ENCODE measurements at regions not wholly inside any gene's neighbourhood (a gene's known extent, or its start where the extent isn't known, plus 50 kb on each side); places are given as distances from the start of the nearest gene placed in this dataset.
A peak's percentile ranks its signal among the peaks of the same experiment; 100 is the strongest.
"Not testable (repeated sequence)": the region's sequence is repeated elsewhere in the genome, so short reads cannot be mapped to it uniquely, and the experiment has no call there.

DNA sequence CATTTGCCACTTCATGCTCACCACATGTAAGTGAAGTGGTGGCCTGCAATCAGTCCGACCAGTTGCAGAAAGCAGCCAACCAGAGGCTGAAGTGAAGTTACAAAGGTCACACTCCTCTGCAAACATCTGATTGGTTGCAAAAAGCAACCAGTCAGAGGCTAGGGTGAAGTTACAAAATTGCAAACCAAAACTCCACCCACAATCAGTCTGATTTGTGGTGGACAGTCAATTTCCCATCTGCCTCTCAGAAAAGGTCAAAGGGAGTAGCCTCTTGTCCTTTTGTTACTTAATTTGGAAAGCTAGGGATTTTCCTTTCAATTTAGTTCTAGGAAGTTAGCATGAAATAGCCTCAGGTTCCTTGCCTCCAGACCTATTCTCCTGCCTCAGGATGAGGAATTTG is 185.0 kb downstream of the UXS1 start:
- no peak for DNase-seq

DNA sequence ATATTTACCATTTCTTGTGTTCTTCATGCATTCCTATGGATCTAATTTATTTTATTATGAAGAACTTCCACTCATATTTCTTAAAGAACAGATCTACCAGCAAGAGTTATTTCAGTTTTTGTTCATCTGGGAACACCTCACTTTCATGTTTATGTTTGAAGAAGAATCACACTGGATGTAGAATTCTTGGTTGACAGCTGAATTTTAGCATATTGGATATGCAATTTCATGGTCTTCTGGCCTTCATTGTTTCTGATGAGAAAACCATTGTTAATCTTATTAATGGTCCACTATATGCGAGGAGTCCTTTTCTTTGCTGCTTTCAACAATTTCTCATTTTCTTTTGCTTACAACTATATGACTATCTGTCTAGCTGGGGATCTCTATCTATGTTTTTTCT is 189.2 kb downstream of the UXS1 start:
- DNase-seq = no peak

DNA sequence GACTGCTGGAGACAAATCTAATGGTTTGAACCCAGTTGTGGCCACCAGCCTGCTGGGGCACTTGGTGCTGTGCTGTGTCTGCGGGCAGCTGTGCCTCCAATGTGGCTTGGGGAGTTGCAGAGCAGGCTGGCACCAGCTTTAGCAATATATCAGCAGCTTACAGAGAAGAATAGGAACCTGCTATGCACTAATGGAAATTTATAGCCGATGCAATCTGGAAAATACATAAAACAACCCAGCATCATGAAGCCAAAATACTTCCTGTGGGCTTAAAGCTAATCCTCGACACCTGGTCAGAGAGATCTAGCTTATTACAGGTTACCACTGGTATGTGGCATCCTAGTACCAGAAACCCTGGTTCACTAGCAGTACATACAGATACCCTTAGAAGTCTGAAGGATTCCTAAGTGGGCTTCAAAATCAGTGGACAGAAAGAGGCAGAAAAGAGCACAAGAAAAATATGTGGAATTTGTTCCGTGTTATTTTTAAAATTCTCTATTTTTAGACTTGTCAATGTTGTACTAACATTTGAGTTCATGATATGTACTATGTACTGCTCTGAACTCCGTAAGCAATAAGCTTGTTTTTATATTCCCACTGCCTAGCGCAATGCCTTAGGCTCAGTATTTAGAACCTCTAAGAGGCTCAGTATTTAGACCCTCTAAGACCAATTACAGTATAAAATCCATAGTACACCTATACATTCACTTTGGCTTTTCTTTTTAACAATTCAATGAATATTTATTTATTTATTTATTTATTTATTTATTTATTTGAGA is 194.7 kb downstream of the UXS1 start:
- no peak for DNase-seq

DNA sequence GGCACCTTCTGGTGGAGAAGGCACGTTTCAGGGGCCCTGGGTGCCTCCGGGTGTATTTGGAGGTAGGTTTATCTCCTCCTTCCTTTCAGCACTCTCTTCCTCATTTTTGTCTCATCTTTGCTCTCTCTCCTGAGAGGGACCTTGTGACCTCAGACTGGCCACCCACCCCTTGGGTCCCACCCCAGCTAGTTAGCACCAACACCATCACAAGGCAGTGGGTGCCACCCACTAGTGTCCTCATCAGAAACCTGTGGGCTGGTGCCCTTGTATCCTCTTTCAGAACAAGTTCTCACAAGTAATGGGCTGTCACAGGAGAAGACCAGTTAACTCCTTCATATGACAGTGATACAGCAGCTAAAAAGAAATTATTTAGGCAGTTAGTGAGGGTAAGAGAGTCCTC is 196.4 kb downstream of the UXS1 start:
- no peak for DNase-seq

DNA sequence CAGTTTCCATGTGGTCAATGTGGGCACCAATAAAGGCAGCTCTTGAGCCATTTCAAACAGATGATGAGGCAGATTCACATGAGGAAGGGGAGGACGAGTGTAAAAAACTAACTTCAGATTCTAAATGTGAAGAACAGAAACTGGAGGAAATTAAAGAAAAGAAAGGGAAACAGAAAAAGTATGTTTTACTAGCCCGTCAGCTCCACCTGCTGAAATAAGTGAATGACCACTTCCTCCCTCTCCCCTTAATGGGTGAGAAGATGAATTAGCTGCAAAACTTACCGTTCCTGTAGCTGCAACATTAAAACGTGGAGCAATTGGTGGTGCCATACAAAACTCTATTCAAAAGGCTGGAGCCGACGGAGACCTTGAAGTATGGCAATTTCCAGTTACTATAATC is 203.5 kb downstream of the UXS1 start:
- DNase-seq = no peak

DNA sequence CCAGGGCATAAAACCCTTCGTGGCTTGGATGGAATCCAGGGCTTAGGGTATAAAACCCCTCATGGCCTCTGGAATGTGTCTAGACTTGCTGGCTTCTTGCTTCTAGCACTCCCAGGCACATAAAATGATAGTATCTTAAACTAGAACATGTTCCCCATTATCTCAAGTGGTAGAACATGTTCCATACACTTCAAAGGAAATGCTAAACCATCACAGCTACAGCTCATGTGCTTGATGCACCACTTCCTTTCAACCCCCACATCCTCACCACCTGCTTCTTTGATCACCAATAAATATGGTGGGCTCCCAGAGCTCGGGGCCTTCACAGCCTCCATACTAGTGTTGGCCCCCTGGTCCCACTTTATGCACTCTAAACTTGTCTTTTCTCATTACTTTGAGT is 204.3 kb downstream of the UXS1 start:
- not testable (repeated sequence) for DNase-seq

DNA sequence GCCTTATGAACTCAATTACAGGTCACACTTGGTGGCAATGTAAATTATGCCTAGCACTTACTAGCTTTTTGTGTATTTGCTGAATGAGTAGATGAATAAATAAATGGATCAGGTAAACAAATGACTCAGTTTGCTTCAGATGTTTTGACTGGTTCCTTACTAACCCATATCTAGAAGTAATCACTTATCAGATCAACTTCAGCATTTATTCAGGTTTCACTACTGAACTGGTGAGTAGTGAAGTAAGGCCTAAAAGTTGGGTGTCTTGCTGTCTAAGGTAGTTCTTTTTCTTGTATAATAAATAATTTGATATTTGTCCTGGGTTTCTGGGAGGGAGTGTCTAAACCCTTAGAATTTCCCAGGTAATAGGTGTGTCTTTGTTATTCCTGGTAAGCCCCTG is 205.0 kb downstream of the UXS1 start:
- no peak for DNase-seq

DNA sequence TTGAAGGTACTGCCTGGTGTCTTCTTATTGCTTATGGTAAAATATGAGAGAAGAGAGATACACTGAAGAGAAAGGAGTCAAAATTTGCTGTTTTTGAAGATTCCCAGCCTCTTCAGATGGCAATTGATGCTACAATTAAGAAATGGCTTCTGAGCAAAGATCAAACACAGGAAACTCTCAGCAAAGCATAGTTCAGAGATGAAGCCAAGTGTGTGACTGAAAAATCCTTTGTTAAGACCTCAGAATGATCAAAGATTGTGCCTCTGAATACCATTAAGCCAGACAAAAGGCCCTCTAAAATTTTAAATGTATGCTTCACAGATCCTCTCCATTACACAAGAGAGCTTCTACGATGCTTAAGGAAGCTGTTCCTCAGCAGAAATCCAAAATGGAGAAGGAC is 216.3 kb downstream of the UXS1 start:
- no peak for DNase-seq

DNA sequence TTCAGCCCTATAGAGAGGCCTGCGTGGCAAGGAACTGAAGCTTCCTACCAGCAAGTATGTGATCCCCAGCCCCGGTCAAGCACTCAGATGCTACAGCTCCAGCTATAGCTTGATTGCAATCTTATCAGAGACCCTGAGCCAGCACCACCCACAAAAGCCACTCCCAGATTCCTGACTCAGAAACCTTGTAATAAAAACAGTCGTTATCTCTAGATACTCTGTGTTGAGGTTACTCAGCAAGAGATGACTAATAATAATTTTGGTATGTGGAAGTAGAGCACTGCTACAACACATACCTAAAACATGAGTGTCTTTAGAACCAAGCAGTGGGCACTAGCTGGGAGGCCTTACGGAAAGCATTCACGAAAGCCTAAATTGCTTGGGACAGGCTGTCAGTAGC is 216.9 kb downstream of the UXS1 start:
- no peak for DNase-seq

DNA sequence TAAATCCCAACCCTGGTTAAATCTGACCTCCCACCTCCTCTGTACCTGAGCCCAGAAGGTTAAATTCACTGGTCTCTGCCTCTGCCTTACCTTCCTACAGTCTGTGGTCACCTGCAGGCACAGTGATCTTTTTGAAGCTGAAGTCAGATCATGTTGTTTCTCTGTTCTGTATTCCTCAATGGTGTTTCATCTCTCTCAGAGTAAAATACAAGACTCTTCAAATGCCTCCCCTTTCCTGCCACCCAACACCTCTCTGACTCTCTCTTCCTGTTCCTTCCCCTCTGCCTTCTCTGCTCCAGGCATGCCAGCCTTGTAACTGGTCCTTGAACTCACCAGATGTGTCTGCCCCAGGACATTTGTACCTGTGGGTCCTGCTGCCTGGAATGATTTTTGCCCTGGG is 219.3 kb downstream of the UXS1 start:
- DNase-seq = no peak

DNA sequence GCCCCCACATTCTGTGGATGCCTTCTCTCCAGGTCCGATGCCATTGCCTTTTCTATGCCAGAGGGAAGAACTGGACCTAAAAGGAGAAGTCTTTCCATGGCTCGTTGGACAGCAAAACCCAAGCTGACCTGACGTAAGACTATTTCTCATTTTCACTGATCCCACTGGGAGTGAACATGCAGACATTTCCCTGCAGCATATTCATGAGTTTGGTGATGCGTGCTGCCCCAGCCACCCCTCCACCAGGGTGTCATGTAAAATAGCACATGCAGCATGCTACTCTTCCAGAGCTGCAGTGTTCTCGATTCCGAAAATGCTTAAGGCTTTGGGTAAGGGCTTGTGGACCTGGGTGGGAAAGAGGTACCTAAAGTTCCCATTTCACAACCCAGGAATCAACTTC is 221.2 kb downstream of the UXS1 start:
- no peak for DNase-seq

DNA sequence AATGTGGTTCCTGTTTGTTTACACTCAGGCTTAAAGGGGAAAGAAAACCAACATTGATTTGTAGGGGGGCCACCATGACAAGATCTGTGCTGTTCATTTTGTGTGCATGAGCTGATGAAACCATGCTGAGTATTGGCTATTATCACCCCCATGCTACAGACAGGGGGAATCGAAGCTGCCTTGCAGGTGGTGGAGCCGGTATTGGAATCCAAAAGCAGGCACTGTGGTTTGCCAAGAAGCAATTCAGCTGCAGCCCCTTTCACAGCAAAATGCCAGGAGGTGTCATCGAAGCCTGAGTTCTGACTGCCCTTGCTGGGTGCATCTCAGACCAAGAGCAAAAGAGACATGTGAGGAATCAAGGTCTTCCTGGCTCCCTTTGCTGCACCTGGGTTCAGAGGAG is 221.9 kb downstream of the UXS1 start:
- DNase-seq = no peak

DNA sequence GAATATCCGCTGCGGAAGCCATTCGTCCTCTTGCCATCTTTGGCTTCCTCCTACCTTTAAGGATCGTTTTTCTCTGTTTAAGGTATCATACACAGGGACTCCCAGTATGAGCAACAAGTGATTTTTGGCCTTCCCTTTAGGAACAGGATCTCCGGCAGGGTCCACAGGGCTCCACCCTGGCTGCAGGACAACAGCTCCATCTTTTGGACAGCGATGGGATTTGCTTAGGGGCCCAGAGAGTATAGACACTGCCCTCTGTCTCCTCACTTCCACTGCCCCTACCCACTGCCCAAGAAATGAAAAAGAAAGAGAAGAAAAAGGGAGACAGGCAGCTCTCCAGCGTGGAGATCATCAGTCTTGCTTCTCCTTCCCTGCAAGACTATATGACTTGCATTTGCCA is 224.5 kb downstream of the UXS1 start:
- no peak for DNase-seq

DNA sequence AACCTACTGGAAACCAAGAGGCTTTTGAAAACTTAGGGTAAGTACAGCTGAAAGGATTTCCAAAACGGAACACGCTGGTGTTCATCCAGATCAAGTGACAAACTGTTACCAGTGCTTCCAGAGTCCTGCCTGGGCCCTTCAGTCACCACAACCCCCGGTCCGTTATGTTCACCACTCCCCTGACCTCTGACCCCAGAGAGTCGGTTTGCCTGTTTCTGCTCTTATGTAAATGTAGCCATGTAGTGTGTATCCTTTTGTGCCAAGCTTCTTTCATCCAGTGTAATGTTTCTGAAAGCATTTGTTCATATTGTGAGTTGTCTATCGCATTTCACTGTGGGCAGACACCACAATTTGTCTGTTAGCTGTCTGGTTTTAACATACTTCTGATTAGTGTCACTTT is 217.5 kb downstream of the NCK2 start:
- DNase-seq = no peak

DNA sequence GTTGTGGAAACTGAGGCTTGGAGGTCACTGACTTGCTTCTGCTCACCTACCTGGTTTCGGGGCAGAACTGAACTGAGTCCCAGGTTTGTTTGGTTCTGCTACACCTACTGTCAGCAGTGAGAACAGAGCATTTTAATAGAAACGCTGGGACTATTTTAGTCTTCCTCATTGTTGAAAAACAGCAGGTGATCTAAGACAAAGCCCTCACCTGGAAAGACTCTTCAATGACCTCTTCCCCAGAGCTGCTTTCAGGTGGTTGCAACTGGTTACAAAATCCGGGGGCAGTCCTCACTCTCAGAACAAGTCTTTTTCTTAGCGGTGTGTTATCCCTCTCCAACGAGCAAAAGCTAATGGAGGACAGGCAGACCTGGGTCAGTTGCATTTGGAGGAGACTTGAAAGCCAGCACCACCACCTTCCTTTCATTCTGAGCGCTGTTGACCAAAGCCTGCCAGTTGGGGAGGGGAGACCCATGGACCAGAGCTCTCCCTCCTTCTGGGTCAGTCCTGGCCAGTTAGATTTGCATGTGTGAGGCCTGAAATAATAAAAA is 217.0 kb downstream of the NCK2 start:
- no peak for DNase-seq

DNA sequence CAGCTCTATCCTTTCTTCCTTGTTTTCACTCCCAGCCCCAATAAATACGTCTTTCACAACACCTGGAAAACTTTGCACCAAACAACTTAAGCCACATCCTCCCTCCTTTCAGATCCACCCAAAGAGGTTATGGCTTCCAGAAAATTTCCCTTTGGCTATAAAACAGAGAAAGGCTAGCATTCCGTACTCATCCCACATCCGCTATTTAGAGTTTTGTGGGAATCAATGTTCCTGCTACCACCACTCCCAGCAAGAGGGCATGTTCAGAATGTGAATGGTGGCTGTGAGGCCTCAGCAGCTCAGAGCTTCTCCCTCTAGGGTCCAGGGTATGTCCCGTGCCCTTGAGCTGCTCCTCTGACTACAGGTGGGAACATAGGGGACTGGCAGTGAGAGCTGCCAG is 214.6 kb downstream of the NCK2 start:
- DNase-seq = no peak

DNA sequence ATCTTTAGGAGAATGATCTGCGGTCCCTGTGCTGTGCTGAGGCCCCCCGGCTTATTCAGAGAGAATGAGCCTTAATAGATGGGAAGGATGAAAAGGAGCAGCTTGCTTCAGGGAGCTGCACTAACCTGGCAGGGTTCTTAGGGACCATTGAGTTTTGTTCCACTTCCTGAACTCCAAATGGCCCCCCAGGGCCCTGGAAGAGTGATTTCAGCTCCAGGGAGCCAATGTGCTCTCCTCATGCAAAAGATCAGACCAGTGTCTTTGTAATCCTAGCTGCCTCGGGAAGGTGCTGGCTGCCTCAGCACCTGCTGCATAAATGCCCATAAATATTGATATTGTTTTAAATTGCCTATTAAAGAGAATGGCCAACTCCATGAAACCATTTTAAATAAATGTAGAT is 210.2 kb downstream of the NCK2 start:
- DNase-seq = no peak

DNA sequence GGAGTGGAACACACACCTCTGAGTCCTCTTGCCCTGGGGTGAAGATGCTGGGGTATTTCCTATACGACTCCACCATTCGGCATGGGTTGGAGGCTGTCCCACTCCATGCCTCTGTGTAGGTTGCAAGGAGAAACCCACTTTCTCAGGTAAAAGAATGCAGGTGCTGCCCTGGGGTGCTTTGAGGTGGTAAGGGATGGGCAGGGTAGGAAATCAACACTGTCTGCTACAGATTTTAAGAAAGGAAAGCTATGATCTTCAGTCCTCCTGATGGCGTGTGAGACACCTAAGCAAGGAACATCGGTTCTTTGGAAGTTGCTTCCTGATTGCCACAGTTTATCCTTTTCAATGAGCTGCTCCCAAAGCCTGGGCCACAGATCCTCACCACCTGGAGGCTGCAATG is 209.2 kb downstream of the NCK2 start:
- no peak for DNase-seq

DNA sequence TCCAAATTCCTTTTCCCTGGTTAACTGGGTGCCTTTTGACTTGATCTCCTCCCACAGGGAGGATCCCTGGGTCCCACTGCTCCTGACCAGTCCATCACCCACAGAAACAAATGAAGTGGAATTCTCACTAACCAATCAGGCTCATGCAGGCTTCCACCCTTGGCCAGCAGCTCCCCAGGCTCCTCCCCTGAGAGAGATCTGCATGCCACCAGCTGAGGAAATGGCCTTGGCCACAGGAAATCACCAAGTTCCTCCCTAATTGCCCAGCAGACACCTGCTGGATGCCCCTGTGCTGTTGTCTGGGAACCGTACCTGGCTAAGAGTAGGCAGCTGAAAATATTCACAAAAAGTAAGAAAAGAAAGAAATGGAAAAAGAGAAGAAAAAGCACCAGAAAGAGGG is 207.4 kb downstream of the NCK2 start:
- no peak for DNase-seq

DNA sequence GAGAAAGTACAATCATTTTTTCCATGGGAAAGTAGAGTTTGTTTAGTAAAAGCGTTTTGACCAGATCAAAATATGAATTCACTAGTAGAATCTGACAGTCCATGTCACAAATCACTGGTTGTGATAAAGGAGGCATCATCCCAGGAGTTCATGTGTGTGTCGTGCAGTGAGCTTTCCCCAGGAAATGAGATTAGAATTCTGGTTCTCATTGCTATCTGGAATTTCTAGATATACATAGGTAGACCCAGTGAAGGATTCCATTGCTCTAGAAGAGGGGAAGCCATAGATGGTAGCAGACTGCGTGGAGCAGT is 206.6 kb downstream of the NCK2 start:
- DNase-seq = no peak

DNA sequence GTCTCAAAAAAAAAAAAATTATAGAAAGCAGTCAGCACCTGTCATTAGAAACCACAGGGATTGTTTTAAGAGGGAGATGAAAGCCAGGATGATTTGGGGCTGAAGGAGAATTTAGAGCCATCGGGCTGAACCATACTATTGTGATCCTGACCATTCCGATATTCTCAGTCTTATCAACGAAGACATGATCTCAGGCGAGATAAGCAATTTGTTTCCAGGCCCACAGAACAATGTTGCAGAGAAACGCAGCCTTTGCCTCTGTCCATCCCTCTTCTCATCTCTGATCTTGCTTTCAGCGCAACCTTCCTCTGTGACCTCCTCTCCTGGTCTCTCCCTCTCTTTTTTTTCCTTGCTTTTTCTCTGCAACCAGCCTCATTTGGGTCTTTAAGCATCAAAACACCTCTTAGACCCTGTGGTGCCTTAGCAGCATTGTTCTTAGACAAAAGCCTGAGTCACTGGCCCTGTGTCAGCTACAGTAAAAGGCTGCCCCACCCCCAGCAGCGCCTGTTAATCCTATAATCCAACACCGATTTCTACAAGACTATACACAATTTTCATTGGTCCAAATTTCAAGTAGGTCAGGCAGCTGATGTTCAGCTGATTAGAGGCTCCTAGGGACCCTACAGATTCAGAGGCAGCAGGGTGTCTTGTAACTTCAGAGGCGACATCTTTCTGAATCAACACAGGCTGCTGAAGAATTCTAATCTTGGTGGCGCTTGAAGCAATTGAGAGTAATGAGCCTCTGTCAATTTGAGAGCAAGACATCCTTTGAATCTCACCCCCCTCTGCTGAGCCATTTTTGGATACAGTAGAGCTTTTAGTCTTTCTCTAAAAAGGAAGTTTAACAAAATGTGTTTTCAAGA is 206.0 kb downstream of the NCK2 start:
- DNase-seq = peak in 2 of 14 donors; percentile 5 to 9

DNA sequence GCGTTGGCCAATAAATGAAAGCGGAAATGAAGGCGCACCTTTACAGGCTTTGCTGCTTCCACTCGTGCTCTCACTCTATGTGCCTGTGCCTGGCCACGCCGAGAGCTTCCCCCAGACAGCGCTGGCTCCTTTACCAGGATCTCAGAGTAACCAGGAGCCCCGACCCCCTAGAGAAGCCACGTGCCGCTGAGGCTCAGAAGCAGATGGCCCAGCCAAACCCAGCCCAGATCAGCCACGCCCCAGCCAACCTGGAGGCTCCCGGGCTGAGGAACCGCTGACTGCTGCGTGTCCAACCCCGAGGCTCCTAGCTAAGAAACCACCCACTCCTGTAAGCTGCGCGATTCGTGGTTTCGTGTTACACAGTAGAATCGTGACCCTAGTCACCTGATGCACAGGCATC is 199.3 kb downstream of the NCK2 start:
- no peak for DNase-seq

All from C1 segment of cervical spinal cord (tissue), 14 donors.